ENCODE measurements at regions not wholly inside any gene's neighbourhood (a gene's known extent, or its start where the extent isn't known, plus 50 kb on each side); places are given as distances from the start of the nearest gene placed in this dataset.

DNA sequence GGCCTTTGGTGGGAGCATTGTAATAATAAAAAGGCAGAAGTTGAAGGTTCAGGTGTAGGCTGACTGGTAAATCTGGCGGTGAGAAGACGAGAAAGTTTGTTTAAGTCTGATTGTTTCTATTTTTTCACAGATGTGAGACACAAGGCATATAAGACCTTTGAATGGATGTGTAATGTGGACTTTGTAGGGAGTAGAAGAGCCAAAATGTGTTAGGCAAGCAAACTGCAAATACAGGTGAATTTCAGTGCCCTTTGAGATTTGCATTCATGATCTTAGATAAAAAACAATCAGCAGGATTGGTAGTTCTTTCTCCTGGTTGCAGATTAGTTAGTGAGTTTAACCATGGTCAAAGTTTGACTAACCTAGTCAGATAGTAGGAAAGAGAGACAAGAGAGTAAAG lies 238.9 kb downstream of the FRK start:
- TF ChIP-seq, protein P1, sequence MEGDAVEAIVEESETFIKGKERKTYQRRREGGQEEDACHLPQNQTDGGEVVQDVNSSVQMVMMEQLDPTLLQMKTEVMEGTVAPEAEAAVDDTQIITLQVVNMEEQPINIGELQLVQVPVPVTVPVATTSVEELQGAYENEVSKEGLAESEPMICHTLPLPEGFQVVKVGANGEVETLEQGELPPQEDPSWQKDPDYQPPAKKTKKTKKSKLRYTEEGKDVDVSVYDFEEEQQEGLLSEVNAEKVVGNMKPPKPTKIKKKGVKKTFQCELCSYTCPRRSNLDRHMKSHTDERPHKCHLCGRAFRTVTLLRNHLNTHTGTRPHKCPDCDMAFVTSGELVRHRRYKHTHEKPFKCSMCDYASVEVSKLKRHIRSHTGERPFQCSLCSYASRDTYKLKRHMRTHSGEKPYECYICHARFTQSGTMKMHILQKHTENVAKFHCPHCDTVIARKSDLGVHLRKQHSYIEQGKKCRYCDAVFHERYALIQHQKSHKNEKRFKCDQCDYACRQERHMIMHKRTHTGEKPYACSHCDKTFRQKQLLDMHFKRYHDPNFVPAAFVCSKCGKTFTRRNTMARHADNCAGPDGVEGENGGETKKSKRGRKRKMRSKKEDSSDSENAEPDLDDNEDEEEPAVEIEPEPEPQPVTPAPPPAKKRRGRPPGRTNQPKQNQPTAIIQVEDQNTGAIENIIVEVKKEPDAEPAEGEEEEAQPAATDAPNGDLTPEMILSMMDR (IDR thresholded peaks at IDR 0.05; ENCODE audit: unreplicated experiment) = no peak
- H3K27ac Mint-ChIP-seq (ENCODE audit: unreplicated experiment) = no peak overlapping the region
- no peaks in the 10 kb centered on the region for H3K27me3 Mint-ChIP-seq (ENCODE audit: unreplicated experiment)
- CTCF ChIA-PET = no interaction called here
- no peak for DNase-seq
- H3K4me1 Mint-ChIP-seq (ENCODE audit: low read depth, unreplicated experiment) = no peaks in the 10 kb centered on the region
- peaks cover 3% of the 10 kb centered on the region for H3K9me3 Mint-ChIP-seq (ENCODE audit: low read depth, unreplicated experiment)
- no peak overlapping the region for H3K4me3 Mint-ChIP-seq (ENCODE audit: low read depth, unreplicated experiment)
- intact Hi-C loops (cut with micrococcal nuclease; ENCODE audit: unreplicated experiment) = no loop called here
- BruUV-seq (replicated peaks) = no TSS peak
- no peaks in the 10 kb centered on the region for H3K36me3 Mint-ChIP-seq (ENCODE audit: insufficient read depth, unreplicated experiment)

DNA sequence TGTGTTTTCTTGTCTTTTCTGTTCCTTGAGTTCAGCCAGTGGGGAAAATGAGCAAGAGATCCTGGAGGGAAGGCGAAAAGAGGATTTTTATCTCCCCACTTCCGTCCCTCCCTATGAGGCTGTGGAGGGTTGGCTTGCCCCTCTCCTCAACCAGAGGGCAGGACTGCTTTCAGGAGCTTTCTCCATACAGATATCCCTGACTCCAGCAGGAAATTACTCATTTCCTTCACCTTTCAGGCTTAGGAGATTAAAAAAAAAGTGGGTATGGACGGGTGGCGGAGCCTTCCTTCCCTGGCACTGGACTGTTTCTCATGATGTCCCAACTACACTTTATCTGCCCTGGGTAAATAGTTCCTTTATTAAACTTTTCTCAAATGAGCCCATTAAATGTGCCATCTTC lies 241.2 kb downstream of the FRK start:
- Mint-ChIP-seq H3K27ac (ENCODE audit: unreplicated experiment) (no peak overlapping the region), H3K9me3 (ENCODE audit: low read depth, unreplicated experiment) (peaks cover 3% of the 10 kb centered on the region), H3K27me3 (ENCODE audit: unreplicated experiment) (no peaks in the 10 kb centered on the region), H3K36me3 (ENCODE audit: insufficient read depth, unreplicated experiment) (no peaks in the 10 kb centered on the region), H3K4me3 (ENCODE audit: low read depth, unreplicated experiment) (no peak overlapping the region), H3K4me1 (ENCODE audit: low read depth, unreplicated experiment) (no peaks in the 10 kb centered on the region)
- intact Hi-C loops (cut with micrococcal nuclease; ENCODE audit: unreplicated experiment) = no loop called here
- TF ChIP-seq, protein P1 (IDR thresholded peaks at IDR 0.05; ENCODE audit: unreplicated experiment) = no peak
- no peak for DNase-seq
- BruUV-seq (replicated peaks) = no TSS peak
- CTCF ChIA-PET = no interaction called here

DNA sequence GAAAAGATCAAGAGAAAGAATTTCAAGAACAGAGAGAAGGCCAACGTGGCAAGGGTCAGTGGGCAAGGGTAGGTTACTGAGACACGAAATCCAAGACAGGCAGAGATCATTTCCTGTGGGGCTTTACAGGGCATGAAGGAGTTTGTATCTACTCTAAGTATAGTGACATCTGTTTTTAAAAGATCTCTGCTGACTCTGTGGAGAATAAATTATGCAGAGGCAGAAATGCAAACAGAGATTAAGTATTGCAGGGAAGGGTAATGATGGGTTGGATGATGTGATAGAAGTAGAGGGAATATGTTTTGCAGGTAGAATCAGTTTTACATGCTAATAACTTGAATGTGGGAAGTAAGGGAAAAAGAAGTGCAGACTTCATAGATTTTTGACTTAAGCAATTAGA lies 243.5 kb downstream of the FRK start:
- Mint-ChIP-seq H3K27ac (ENCODE audit: unreplicated experiment) (no peak overlapping the region), H3K4me3 (ENCODE audit: low read depth, unreplicated experiment) (no peak overlapping the region), H3K4me1 (ENCODE audit: low read depth, unreplicated experiment) (no peaks in the 10 kb centered on the region), H3K9me3 (ENCODE audit: low read depth, unreplicated experiment) (peaks cover 3% of the 10 kb centered on the region), H3K36me3 (ENCODE audit: insufficient read depth, unreplicated experiment) (no peaks in the 10 kb centered on the region), H3K27me3 (ENCODE audit: unreplicated experiment) (no peaks in the 10 kb centered on the region)
- CTCF ChIA-PET = no interaction called here
- no TSS peak for BruUV-seq (replicated peaks)
- intact Hi-C loops (cut with micrococcal nuclease; ENCODE audit: unreplicated experiment) = no loop called here
- TF ChIP-seq, protein P1 (IDR thresholded peaks at IDR 0.05; ENCODE audit: unreplicated experiment) = no peak
- no peak for DNase-seq

DNA sequence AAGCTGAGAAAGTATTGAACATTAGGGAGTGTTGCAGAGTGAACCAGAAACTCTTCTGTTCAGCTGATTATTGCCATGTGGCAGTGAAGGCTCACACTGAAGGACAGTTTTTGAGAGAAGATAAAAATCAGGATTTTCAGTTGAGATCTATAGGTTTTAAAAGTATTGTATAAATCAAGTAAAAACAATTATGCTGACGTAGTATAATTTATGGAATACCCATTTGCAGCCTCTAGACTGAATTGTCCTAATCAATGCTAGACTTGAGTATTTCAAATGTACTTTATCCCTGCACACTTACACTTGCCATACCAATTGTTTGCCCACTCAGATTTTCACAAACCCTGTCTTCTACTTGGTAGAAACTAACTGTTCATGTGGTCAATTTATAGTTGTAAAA lies 245.8 kb downstream of the FRK start:
- H3K36me3 Mint-ChIP-seq (ENCODE audit: insufficient read depth, unreplicated experiment) = no peaks in the 10 kb centered on the region
- H3K4me3 Mint-ChIP-seq (ENCODE audit: low read depth, unreplicated experiment) = no peak overlapping the region
- TF ChIP-seq, protein P1 (IDR thresholded peaks at IDR 0.05; ENCODE audit: unreplicated experiment) = no peak
- H3K27ac Mint-ChIP-seq (ENCODE audit: unreplicated experiment) = no peak overlapping the region
- CTCF ChIA-PET = no interaction called here
- BruUV-seq (replicated peaks) = no TSS peak
- peaks cover 3% of the 10 kb centered on the region for H3K9me3 Mint-ChIP-seq (ENCODE audit: low read depth, unreplicated experiment)
- H3K4me1 Mint-ChIP-seq (ENCODE audit: low read depth, unreplicated experiment) = no peaks in the 10 kb centered on the region
- intact Hi-C loops (cut with micrococcal nuclease; ENCODE audit: unreplicated experiment) = no loop called here
- H3K27me3 Mint-ChIP-seq (ENCODE audit: unreplicated experiment) = no peaks in the 10 kb centered on the region
- DNase-seq = no peak

DNA sequence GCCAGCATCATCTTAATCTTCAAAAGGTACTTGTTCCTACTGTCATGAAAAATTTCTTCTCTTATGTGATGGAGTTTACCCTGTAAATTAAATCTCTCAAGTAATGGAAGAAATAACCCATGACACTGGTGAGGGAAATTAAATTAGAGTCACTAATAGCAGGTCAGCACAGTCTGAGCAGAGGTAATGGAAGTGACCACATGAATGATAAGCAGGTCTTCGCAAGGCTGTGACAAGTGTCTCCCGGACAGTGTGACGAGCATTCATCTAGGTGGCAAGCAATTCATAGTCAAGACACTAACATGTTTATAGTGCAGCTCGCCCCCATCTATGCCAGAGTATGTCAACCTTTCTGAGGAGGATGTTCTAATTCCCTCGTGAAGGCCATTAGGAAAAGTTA lies 249.2 kb downstream of the FRK start:
- no peak overlapping the region for H3K4me3 Mint-ChIP-seq (ENCODE audit: low read depth, unreplicated experiment)
- no peaks in the 10 kb centered on the region for H3K4me1 Mint-ChIP-seq (ENCODE audit: low read depth, unreplicated experiment)
- H3K9me3 Mint-ChIP-seq (ENCODE audit: low read depth, unreplicated experiment) = no peaks in the 10 kb centered on the region
- no peak overlapping the region for H3K27ac Mint-ChIP-seq (ENCODE audit: unreplicated experiment)
- CTCF ChIA-PET = no interaction called here
- no peaks in the 10 kb centered on the region for H3K27me3 Mint-ChIP-seq (ENCODE audit: unreplicated experiment)
- H3K36me3 Mint-ChIP-seq (ENCODE audit: insufficient read depth, unreplicated experiment) = no peaks in the 10 kb centered on the region
- no TSS peak for BruUV-seq (replicated peaks)
- no peak for DNase-seq
- intact Hi-C loops (cut with micrococcal nuclease; ENCODE audit: unreplicated experiment) = no loop called here
- TF ChIP-seq, protein P1 (IDR thresholded peaks at IDR 0.05; ENCODE audit: unreplicated experiment) = no peak

Data from Calu3 (cell line).